Suppressor macrophage (primary cell): ENCODE measurements at regions not wholly inside any gene's neighbourhood (a gene's known extent, or its start where the extent isn't known, plus 50 kb on each side); places are given as distances from the start of the nearest gene placed in this dataset.
"Not testable (repeated sequence)": the region's sequence is repeated elsewhere in the genome, so short reads cannot be mapped to it uniquely, and the experiment has no call there.

ENCODE experiments used
- DNase-seq, 4 experiments: peaks; one replicate each; pipeline ENCODE4 v3.0.0-alpha.2; 2020 to 2022

GRCh38 chrX:95797344-95797743 is 887.3 kb upstream of the DIAPH2 start:
- DNase-seq, result no peak

- no peak for DNase-seq
Measured at GRCh38 chrX:95823796-95824195, 860.8 kb upstream of the DIAPH2 start.

GRCh38 chrX:95835223-95835622 is 849.4 kb upstream of the DIAPH2 start:
- DNase-seq, result no peak

GRCh38 chrX:95836517-95836916 is 848.1 kb upstream of the DIAPH2 start:
- DNase-seq, result no peak

- DNase-seq, result no peak
Measured at GRCh38 chrX:95841863-95842262, 842.8 kb upstream of the DIAPH2 start.

GRCh38 chrX:95860127-95860526 is 824.5 kb upstream of the DIAPH2 start:
- DNase-seq, result no peak

- DNase-seq, result no peak
Measured at GRCh38 chrX:95875661-95876060, 809.0 kb upstream of the DIAPH2 start.

- no peak for DNase-seq
Measured at GRCh38 chrX:95878874-95879273, 805.8 kb upstream of the DIAPH2 start.

GRCh38 chrX:95884186-95884585 is 800.5 kb upstream of the DIAPH2 start:
- DNase-seq, result no peak

GRCh38 chrX:95885074-95885473 is 799.6 kb upstream of the DIAPH2 start:
- no peak for DNase-seq

GRCh38 chrX:95889279-95889678 is 795.4 kb upstream of the DIAPH2 start:
- no peak for DNase-seq

GRCh38 chrX:95893636-95894035 is 791.0 kb upstream of the DIAPH2 start:
- no peak for DNase-seq

- no peak for DNase-seq
Measured at GRCh38 chrX:95903490-95903889, 781.2 kb upstream of the DIAPH2 start.

GRCh38 chrX:95903975-95904374 is 780.7 kb upstream of the DIAPH2 start:
- DNase-seq, result no peak

GRCh38 chrX:95907081-95907480 is 777.6 kb upstream of the DIAPH2 start:
- DNase-seq, result no peak

GRCh38 chrX:95911062-95911461 is 773.6 kb upstream of the DIAPH2 start:
- no peak for DNase-seq

GRCh38 chrX:95919605-95920004 is 765.0 kb upstream of the DIAPH2 start:
- DNase-seq, result no peak

GRCh38 chrX:95945528-95945927 is 739.1 kb upstream of the DIAPH2 start:
- no peak for DNase-seq

GRCh38 chrX:95949588-95949987 is 735.1 kb upstream of the DIAPH2 start:
- DNase-seq, result no peak

GRCh38 chrX:95950679-95951078 is 734.0 kb upstream of the DIAPH2 start:
- DNase-seq, result no peak

- no peak for DNase-seq
Measured at GRCh38 chrX:95953564-95953963, 731.1 kb upstream of the DIAPH2 start.

- DNase-seq, result no peak
Measured at GRCh38 chrX:95956745-95957144, 727.9 kb upstream of the DIAPH2 start.

GRCh38 chrX:95973456-95974095 is 711.1 kb upstream of the DIAPH2 start:
- DNase-seq, result not testable (repeated sequence)

- DNase-seq, result no peak
Measured at GRCh38 chrX:95974096-95974470, 710.6 kb upstream of the DIAPH2 start.

- no peak for DNase-seq
Measured at GRCh38 chrX:95974890-95975289, 709.8 kb upstream of the DIAPH2 start.
